Smooth muscle cell (in vitro differentiated cells): ENCODE measurements at regions not wholly inside any gene's neighbourhood (a gene's known extent, or its start where the extent isn't known, plus 50 kb on each side); places are given as distances from the start of the nearest gene placed in this dataset.
A peak's percentile ranks its signal among the peaks of the same experiment; 100 is the strongest.

Source experiments
- DNase-seq: peaks from one replicate; lab custom pipeline; 2025; ENCODE audit not compliant: unreplicated experiment; lab: John Stamatoyannopoulos, UW
- H2AFZ ChIP-seq: fragments of 200-600 bp; sonication (generic); 2 replicates; pipeline ENCODE4 v1.6.0; 2016; ENCODE audit warnings: antibody characterized with exemption, low read depth, mild to moderate bottlenecking
- H3F3A ChIP-seq: fragments of 200-600 bp; sonication (generic); 2 replicates; pipeline ENCODE4 v1.6.0; 2017; ENCODE audit warnings: antibody characterized with exemption, low read depth
- H3K27ac ChIP-seq: fragments of 200-600 bp; sonication (generic); 2 replicates; pipeline ENCODE4 v1.5.1; 2016; ENCODE audit warnings: low read depth, mild to moderate bottlenecking
- H3K27me3 ChIP-seq: fragments of 200-600 bp; sonication (generic); 2 replicates; pipeline ENCODE4 v1.6.1; 2016; ENCODE audit warnings: low read depth, mild to moderate bottlenecking
- H3K36me3 ChIP-seq: fragments of 200-600 bp; sonication (generic); 2 replicates; pipeline ENCODE4 v1.5.1; 2016; ENCODE audit warnings: low read depth
- H3K4me1 ChIP-seq: fragments of 200-600 bp; sonication (generic); 2 replicates; pipeline ENCODE4 v1.5.1; 2016; ENCODE audit warnings: low read depth
- H3K4me2 ChIP-seq: fragments of 200-600 bp; sonication (generic); 2 replicates; pipeline ENCODE4 v1.6.0; 2016; ENCODE audit warnings: mild to moderate bottlenecking
- H3K4me3 ChIP-seq: fragments of 200-600 bp; sonication (generic); 2 replicates; pipeline ENCODE4 v1.5.1; 2016; ENCODE audit warnings: mild to moderate bottlenecking
- H3K79me2 ChIP-seq: fragments of 200-600 bp; sonication (generic); 2 replicates; pipeline ENCODE4 v1.6.0; 2016; ENCODE audit warnings: low read depth, mild to moderate bottlenecking
- H3K9ac ChIP-seq: fragments of 200-600 bp; sonication (generic); 2 replicates; pipeline ENCODE4 v1.6.0; 2016; ENCODE audit warnings: low read depth
- H3K9me3 ChIP-seq: fragments of 200-600 bp; sonication (generic); replicated peaks from 2 replicates; pipeline ENCODE4 v1.5.1; 2016; ENCODE audit warnings: low read depth
- H4K20me1 ChIP-seq: fragments of 200-600 bp; sonication (generic); 2 replicates; pipeline ENCODE4 v1.6.0; 2016; ENCODE audit warnings: low read depth
- WGBS: methylation state at CpG from one replicate; pipeline ENCODE4 v1.1.7; 2016; ENCODE audit warnings: low lambda C conversion rate; 5-methylcytosine and 5-hydroxymethylcytosine counted together
- TF ChIP-seq, protein P1 (sequence below): fragments of 200-600 bp; sonication (generic); IDR thresholded peaks from 2 replicates; pipeline ENCODE4 v1.5.1; 2017; ENCODE audit warnings: borderline replicate concordance, mild to moderate bottlenecking, antibody characterized with exemption; ENCODE audit not compliant: insufficient read depth, poor library complexity, severe bottlenecking

DNA sequence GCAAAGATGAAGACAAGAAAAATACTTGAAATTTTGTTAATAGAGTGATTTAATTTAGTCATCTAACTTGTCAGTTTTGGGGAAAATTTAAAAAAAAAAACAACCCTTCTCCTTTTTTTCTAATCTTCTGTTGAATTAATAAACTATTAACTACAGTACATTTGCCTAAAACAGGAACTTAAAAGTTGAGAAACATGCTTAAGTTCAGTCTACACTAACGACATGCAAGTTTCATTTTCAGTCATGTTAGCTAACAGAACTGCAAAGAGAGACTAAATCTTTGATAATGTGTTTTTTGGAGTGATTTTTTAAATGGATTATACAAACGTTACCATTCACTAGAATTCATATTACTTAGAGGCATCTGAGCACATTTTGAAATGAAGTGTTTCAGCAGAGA, 71.9 kb upstream of the MBNL1 start:
- Histone ChIP-seq H3K4me1 (peaks cover 5% of the 10 kb centered on the region), H2AFZ (no peak overlapping the region), H3K79me2 (no peaks in the 10 kb centered on the region), H3K36me3 (no peaks in the 10 kb centered on the region), H3K9ac (no peak overlapping the region), H3K4me3 (no peak overlapping the region), H3K4me2 (no peak overlapping the region), H3K27me3 (no peaks in the 10 kb centered on the region), H3K9me3 (no peaks in the 10 kb centered on the region), H4K20me1 (no peaks in the 10 kb centered on the region), H3K27ac (peak overlapping the region; percentile 45), H3F3A (no peaks in the 10 kb centered on the region)
- no peak for DNase-seq
- WGBS, result 73% methylated on average over 2 of the region's 2 CpGs
- TF ChIP-seq, protein P1, sequence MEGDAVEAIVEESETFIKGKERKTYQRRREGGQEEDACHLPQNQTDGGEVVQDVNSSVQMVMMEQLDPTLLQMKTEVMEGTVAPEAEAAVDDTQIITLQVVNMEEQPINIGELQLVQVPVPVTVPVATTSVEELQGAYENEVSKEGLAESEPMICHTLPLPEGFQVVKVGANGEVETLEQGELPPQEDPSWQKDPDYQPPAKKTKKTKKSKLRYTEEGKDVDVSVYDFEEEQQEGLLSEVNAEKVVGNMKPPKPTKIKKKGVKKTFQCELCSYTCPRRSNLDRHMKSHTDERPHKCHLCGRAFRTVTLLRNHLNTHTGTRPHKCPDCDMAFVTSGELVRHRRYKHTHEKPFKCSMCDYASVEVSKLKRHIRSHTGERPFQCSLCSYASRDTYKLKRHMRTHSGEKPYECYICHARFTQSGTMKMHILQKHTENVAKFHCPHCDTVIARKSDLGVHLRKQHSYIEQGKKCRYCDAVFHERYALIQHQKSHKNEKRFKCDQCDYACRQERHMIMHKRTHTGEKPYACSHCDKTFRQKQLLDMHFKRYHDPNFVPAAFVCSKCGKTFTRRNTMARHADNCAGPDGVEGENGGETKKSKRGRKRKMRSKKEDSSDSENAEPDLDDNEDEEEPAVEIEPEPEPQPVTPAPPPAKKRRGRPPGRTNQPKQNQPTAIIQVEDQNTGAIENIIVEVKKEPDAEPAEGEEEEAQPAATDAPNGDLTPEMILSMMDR, result no peak

- Histone ChIP-seq H3K4me1 (peaks cover 5% of the 10 kb centered on the region), H3K27ac (peak overlapping the region; percentile 45), H4K20me1 (no peaks in the 10 kb centered on the region), H3K27me3 (no peaks in the 10 kb centered on the region), H3K4me2 (peak overlapping the region; percentile 69), H3K36me3 (no peaks in the 10 kb centered on the region), H3K9ac (no peak overlapping the region), H2AFZ (peak overlapping the region; percentile 14), H3F3A (no peaks in the 10 kb centered on the region), H3K4me3 (no peak overlapping the region), H3K9me3 (no peaks in the 10 kb centered on the region), H3K79me2 (no peaks in the 10 kb centered on the region)
- WGBS, result 10% methylated on average over 3 of the region's 3 CpGs
- no peak for DNase-seq
- TF ChIP-seq, protein P1, result no peak
These were observed 71.3 kb upstream of the MBNL1 start for GRCh38 chr3:152197451-152197850.

DNA sequence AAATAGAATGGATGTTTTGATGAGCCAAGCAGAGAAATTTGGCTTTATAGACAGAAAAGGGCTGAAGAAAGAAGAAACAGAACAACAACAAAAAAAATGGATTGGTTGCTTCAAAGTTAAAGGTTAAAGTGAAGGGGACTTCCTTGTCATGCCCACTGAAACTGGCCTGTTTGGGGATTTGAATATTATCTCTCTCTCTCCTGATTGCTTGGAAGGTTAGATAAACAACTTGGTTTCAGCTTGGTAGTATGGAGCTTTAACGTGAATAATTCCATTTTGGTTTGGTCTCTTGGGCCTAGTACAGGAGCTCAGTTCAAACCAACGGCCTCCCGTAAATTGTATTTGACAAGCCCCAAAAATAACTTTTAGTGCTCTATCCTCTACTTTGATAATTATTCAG, 70.8 kb upstream of the MBNL1 start:
- no peak for DNase-seq
- Histone ChIP-seq H3K4me3 (no peak overlapping the region), H3F3A (no peaks in the 10 kb centered on the region), H3K27ac (peak overlapping the region; percentile 45), H3K4me2 (peak overlapping the region; percentile 69), H3K9me3 (no peaks in the 10 kb centered on the region), H3K27me3 (no peaks in the 10 kb centered on the region), H3K4me1 (peaks cover 5% of the 10 kb centered on the region), H3K36me3 (no peaks in the 10 kb centered on the region), H4K20me1 (no peaks in the 10 kb centered on the region), H2AFZ (peak overlapping the region; percentile 14), H3K79me2 (no peaks in the 10 kb centered on the region), H3K9ac (no peak overlapping the region)
- TF ChIP-seq, protein P1, result no peak
- 89% methylated on average over 3 of the region's 3 CpGs for WGBS

- Histone ChIP-seq H3K9me3 (no peaks in the 10 kb centered on the region), H2AFZ (peak overlapping the region; percentile 41), H3K4me2 (no peak overlapping the region), H3K4me1 (peaks cover 5% of the 10 kb centered on the region), H3K27me3 (no peaks in the 10 kb centered on the region), H3F3A (no peaks in the 10 kb centered on the region), H4K20me1 (no peaks in the 10 kb centered on the region), H3K9ac (no peak overlapping the region), H3K79me2 (no peaks in the 10 kb centered on the region), H3K4me3 (no peak overlapping the region), H3K27ac (no peak overlapping the region), H3K36me3 (no peaks in the 10 kb centered on the region)
- TF ChIP-seq, protein P1, result no peak
- no peak for DNase-seq
- WGBS, result 92% methylated on average over 1 of the region's 1 CpG
These were observed 70.1 kb upstream of the MBNL1 start for GRCh38 chr3:152198665-152199064.
